GM23338 (cell line): ENCODE measurements at regions not wholly inside any gene's neighbourhood (a gene's known extent, or its start where the extent isn't known, plus 50 kb on each side); places are given as distances from the start of the nearest gene placed in this dataset.

Experiments
- CREB1 ChIP-seq: fragments of 250-450 bp; sonication (Bioruptor Pico); IDR thresholded peaks from 2 replicates; pipeline ENCODE4 v1.5.0; 2020; ENCODE audit warnings: low read depth, mild to moderate bottlenecking, moderate library complexity
- EZH2 ChIP-seq: fragments of 200-600 bp; sonication (generic); IDR thresholded peaks from one replicate; pipeline ENCODE4 v1.8.0; 2017; ENCODE audit warnings: antibody characterized with exemption, mild to moderate bottlenecking, low read depth; ENCODE audit not compliant: unreplicated experiment
- EZH2phosphoT487 ChIP-seq: fragments of 200-600 bp; sonication (generic); IDR thresholded peaks from one replicate; pipeline ENCODE4 v1.8.1; 2018; ENCODE audit warnings: antibody characterized with exemption; ENCODE audit not compliant: unreplicated experiment
- JUNB ChIP-seq: IDR thresholded peaks from one replicate; pipeline ENCODE4 v1.6.1; 2016; ENCODE audit warnings: antibody characterized with exemption; ENCODE audit not compliant: unreplicated experiment
- STAT1 ChIP-seq: IDR thresholded peaks from one replicate; pipeline ENCODE4 v1.6.1; 2016; ENCODE audit warnings: antibody characterized with exemption; ENCODE audit not compliant: unreplicated experiment
- ZNF114 ChIP-seq: fragments of 250-450 bp; sonication (Bioruptor Pico); IDR thresholded peaks from 2 replicates; pipeline ENCODE4 v1.5.0; 2020; ENCODE audit warnings: mild to moderate bottlenecking, moderate library complexity
- ZNF331 ChIP-seq: fragments of 250-450 bp; sonication (Bioruptor Pico); IDR thresholded peaks from 2 replicates; pipeline ENCODE4 v1.5.0; 2020; ENCODE audit warnings: low read depth, mild to moderate bottlenecking, moderate library complexity
- TF ChIP-seq, protein P1 (sequence below): fragments of 250-450 bp; sonication (Bioruptor Pico); IDR thresholded peaks from 2 replicates; pipeline ENCODE4 v1.5.0; 2020; ENCODE audit warnings: mild to moderate bottlenecking, moderate library complexity
- TF ChIP-seq, protein P2 (sequence below): IDR thresholded peaks from one replicate; pipeline ENCODE4 v1.6.1; 2018; ENCODE audit warnings: antibody characterized with exemption; ENCODE audit not compliant: unreplicated experiment
- TF ChIP-seq, protein P3 (sequence below), 2 experiments: fragments of 200-600 bp in 1 of 2; sonication (generic) in 1 of 2; conservative IDR thresholded peaks; 2 replicates each; pipeline versions ENCODE4 v1.5.1 to v1.6.1; 2016 to 2017; ENCODE audit warnings: antibody characterized with exemption in 2 of 2, low read depth in 2 of 2, mild to moderate bottlenecking in 2 of 2, moderate library complexity in 1 of 2

DNA sequence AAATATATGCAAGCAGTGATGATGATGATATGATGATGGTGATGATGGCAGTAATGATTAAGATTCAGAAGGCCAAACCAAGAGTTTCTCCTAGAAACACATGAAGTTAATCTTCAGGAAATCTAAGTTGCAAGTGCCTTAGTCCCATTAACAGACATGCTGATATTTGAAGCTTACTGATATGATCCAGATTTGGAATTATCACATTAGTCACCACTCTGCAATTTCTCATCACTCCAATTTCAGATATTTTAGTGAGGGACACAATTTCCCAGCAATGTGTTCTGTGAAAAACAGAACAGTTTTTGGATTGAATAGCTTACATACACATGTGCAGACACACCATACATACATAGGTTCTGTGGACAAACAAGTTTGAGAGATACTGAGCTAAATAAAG lies 411.4 kb upstream of the FAT3 start (continued):
- TF ChIP-seq, protein P1, sequence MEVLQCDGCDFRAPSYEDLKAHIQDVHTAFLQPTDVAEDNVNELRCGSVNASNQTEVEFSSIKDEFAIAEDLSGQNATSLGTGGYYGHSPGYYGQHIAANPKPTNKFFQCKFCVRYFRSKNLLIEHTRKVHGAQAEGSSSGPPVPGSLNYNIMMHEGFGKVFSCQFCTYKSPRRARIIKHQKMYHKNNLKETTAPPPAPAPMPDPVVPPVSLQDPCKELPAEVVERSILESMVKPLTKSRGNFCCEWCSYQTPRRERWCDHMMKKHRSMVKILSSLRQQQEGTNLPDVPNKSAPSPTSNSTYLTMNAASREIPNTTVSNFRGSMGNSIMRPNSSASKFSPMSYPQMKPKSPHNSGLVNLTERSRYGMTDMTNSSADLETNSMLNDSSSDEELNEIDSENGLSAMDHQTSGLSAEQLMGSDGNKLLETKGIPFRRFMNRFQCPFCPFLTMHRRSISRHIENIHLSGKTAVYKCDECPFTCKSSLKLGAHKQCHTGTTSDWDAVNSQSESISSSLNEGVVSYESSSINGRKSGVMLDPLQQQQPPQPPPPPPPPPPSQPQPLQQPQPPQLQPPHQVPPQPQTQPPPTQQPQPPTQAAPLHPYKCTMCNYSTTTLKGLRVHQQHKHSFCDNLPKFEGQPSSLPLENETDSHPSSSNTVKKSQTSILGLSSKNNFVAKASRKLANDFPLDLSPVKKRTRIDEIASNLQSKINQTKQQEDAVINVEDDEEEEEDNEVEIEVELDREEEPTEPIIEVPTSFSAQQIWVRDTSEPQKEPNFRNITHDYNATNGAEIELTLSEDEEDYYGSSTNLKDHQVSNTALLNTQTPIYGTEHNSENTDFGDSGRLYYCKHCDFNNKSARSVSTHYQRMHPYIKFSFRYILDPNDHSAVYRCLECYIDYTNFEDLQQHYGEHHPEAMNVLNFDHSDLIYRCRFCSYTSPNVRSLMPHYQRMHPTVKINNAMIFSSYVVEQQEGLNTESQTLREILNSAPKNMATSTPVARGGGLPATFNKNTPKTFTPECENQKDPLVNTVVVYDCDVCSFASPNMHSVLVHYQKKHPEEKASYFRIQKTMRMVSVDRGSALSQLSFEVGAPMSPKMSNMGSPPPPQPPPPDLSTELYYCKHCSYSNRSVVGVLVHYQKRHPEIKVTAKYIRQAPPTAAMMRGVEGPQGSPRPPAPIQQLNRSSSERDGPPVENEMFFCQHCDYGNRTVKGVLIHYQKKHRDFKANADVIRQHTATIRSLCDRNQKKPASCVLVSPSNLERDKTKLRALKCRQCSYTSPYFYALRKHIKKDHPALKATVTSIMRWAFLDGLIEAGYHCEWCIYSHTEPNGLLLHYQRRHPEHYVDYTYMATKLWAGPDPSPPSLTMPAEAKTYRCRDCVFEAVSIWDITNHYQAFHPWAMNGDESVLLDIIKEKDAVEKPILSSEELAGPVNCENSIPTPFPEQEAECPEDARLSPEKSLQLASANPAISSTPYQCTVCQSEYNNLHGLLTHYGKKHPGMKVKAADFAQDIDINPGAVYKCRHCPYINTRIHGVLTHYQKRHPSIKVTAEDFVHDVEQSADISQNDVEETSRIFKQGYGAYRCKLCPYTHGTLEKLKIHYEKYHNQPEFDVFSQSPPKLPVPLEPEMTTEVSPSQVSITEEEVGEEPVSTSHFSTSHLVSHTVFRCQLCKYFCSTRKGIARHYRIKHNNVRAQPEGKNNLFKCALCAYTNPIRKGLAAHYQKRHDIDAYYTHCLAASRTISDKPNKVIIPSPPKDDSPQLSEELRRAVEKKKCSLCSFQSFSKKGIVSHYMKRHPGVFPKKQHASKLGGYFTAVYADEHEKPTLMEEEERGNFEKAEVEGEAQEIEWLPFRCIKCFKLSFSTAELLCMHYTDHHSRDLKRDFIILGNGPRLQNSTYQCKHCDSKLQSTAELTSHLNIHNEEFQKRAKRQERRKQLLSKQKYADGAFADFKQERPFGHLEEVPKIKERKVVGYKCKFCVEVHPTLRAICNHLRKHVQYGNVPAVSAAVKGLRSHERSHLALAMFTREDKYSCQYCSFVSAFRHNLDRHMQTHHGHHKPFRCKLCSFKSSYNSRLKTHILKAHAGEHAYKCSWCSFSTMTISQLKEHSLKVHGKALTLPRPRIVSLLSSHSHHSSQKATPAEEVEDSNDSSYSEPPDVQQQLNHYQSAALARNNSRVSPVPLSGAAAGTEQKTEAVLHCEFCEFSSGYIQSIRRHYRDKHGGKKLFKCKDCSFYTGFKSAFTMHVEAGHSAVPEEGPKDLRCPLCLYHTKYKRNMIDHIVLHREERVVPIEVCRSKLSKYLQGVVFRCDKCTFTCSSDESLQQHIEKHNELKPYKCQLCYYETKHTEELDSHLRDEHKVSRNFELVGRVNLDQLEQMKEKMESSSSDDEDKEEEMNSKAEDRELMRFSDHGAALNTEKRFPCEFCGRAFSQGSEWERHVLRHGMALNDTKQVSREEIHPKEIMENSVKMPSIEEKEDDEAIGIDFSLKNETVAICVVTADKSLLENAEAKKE (CRISPR knock-in tag): no peak
- TF ChIP-seq CREB1 (CRISPR knock-in tag) (no peak), EZH2phosphoT487 (no peak), STAT1 (no peak), ZNF114 (no peak), ZNF331 (CRISPR knock-in tag) (no peak), EZH2 (no peak), JUNB (no peak)
- TF ChIP-seq, protein P2, sequence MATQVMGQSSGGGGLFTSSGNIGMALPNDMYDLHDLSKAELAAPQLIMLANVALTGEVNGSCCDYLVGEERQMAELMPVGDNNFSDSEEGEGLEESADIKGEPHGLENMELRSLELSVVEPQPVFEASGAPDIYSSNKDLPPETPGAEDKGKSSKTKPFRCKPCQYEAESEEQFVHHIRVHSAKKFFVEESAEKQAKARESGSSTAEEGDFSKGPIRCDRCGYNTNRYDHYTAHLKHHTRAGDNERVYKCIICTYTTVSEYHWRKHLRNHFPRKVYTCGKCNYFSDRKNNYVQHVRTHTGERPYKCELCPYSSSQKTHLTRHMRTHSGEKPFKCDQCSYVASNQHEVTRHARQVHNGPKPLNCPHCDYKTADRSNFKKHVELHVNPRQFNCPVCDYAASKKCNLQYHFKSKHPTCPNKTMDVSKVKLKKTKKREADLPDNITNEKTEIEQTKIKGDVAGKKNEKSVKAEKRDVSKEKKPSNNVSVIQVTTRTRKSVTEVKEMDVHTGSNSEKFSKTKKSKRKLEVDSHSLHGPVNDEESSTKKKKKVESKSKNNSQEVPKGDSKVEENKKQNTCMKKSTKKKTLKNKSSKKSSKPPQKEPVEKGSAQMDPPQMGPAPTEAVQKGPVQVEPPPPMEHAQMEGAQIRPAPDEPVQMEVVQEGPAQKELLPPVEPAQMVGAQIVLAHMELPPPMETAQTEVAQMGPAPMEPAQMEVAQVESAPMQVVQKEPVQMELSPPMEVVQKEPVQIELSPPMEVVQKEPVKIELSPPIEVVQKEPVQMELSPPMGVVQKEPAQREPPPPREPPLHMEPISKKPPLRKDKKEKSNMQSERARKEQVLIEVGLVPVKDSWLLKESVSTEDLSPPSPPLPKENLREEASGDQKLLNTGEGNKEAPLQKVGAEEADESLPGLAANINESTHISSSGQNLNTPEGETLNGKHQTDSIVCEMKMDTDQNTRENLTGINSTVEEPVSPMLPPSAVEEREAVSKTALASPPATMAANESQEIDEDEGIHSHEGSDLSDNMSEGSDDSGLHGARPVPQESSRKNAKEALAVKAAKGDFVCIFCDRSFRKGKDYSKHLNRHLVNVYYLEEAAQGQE: no peak
- TF ChIP-seq, protein P3, sequence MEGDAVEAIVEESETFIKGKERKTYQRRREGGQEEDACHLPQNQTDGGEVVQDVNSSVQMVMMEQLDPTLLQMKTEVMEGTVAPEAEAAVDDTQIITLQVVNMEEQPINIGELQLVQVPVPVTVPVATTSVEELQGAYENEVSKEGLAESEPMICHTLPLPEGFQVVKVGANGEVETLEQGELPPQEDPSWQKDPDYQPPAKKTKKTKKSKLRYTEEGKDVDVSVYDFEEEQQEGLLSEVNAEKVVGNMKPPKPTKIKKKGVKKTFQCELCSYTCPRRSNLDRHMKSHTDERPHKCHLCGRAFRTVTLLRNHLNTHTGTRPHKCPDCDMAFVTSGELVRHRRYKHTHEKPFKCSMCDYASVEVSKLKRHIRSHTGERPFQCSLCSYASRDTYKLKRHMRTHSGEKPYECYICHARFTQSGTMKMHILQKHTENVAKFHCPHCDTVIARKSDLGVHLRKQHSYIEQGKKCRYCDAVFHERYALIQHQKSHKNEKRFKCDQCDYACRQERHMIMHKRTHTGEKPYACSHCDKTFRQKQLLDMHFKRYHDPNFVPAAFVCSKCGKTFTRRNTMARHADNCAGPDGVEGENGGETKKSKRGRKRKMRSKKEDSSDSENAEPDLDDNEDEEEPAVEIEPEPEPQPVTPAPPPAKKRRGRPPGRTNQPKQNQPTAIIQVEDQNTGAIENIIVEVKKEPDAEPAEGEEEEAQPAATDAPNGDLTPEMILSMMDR (conservative IDR thresholded peaks at IDR 0.05; ENCODE audit: low read depth in 2 of 2): no peak
